ENCODE measurements at regions not wholly inside any gene's neighbourhood (a gene's known extent, or its start where the extent isn't known, plus 50 kb on each side); places are given as distances from the start of the nearest gene placed in this dataset.
"Not testable (repeated sequence)": the region's sequence is repeated elsewhere in the genome, so short reads cannot be mapped to it uniquely, and the experiment has no call there.

GRCh38 chr2:31813016-31813415 is 197.8 kb downstream of the MEMO1 start:
- no peak for DNase-seq

GRCh38 chr2:31812051-31812798 is 198.6 kb downstream of the MEMO1 start:
- no peak for DNase-seq

- DNase-seq, result no peak
These were observed 199.3 kb downstream of the MEMO1 start for GRCh38 chr2:31811482-31811881.

- DNase-seq, result no peak
These were observed 200.4 kb downstream of the MEMO1 start for GRCh38 chr2:31810200-31810917.

- DNase-seq, result no peak
These were observed 205.1 kb downstream of the MEMO1 start for GRCh38 chr2:31805688-31806087.

- not testable (repeated sequence) for DNase-seq
These were observed 207.2 kb downstream of the MEMO1 start for GRCh38 chr2:31803481-31804153.

- no peak for DNase-seq
These were observed 208.1 kb downstream of the MEMO1 start for GRCh38 chr2:31802711-31803110.

GRCh38 chr2:31799282-31799681 is 211.5 kb downstream of the MEMO1 start:
- DNase-seq, result not testable (repeated sequence)

GRCh38 chr2:31788273-31788672 is 207.5 kb upstream of the SRD5A2 start:
- no peak for DNase-seq

- DNase-seq, result no peak
These were observed 205.1 kb upstream of the SRD5A2 start for GRCh38 chr2:31785876-31786275.

GRCh38 chr2:31784868-31785267 is 204.1 kb upstream of the SRD5A2 start:
- no peak for DNase-seq

- not testable (repeated sequence) for DNase-seq
These were observed 202.8 kb upstream of the SRD5A2 start for GRCh38 chr2:31783446-31784091.

- DNase-seq, result no peak
These were observed 197.4 kb upstream of the SRD5A2 start for GRCh38 chr2:31778153-31778552.

GRCh38 chr2:31770741-31771140 is 190.0 kb upstream of the SRD5A2 start:
- DNase-seq, result no peak

- no peak for DNase-seq
These were observed 184.6 kb upstream of the SRD5A2 start for GRCh38 chr2:31765078-31765945.

GRCh38 chr2:31764169-31764568 is 183.4 kb upstream of the SRD5A2 start:
- DNase-seq, result no peak

GRCh38 chr2:31762085-31762484 is 181.3 kb upstream of the SRD5A2 start:
- DNase-seq, result no peak

- DNase-seq, result not testable (repeated sequence)
These were observed 176.6 kb upstream of the SRD5A2 start for GRCh38 chr2:31757351-31757750.

GRCh38 chr2:31748746-31749145 is 168.0 kb upstream of the SRD5A2 start:
- DNase-seq, result not testable (repeated sequence)

- DNase-seq, result no peak
These were observed 167.3 kb upstream of the SRD5A2 start for GRCh38 chr2:31748041-31748440.

GRCh38 chr2:31739161-31739560 is 158.4 kb upstream of the SRD5A2 start:
- DNase-seq, result no peak
